IPS-18c (cell line): ENCODE measurements at regions not wholly inside any gene's neighbourhood (a gene's known extent, or its start where the extent isn't known, plus 50 kb on each side); places are given as distances from the start of the nearest gene placed in this dataset.

Experiments used
- H3K4me3 ChIP-seq: 2 replicates; pipeline ENCODE4 v1.7.0; 2013; ENCODE audit warnings: low read depth, mild to moderate bottlenecking, low read length, moderate library complexity; ENCODE audit not compliant: insufficient read depth
- H3K9me3 ChIP-seq: one replicate; pipeline ENCODE4 v1.6.1; 2013; ENCODE audit warnings: mild to moderate bottlenecking, low read length, moderate library complexity; ENCODE audit not compliant: control insufficient read depth, insufficient read depth

GRCh38 chr16:80150978-80151721 lies 389.6 kb upstream of the DYNLRB2 start:
- H3K9me3 ChIP-seq: no peaks in the 10 kb centered on the region

DNA sequence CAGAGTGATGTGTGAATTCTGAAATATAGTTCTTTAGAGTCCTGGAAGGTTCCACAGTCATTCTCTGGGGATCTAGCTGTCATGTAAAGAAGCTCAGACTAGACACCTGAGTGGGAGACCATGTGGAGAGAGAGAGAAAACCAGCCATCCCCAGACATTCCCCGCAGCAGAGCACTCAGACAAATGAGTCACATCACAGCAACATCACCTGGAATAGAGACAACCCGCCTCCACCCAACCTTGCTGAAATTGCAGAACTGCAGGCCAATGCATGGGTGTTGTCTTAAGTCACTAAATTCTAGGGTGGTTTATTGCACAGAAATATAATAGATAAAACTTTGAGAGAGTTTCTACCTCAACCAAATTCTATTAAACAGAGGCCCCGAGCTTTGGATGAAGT lies 392.0 kb upstream of the DYNLRB2 start:
- Histone ChIP-seq H3K9me3 (no peaks in the 10 kb centered on the region), H3K4me3 (no peak overlapping the region)

More at GRCh38 chr16:80150978-80151721, 389.6 kb upstream of the DYNLRB2 start:
- no peak overlapping the region for H3K4me3 ChIP-seq

DNA sequence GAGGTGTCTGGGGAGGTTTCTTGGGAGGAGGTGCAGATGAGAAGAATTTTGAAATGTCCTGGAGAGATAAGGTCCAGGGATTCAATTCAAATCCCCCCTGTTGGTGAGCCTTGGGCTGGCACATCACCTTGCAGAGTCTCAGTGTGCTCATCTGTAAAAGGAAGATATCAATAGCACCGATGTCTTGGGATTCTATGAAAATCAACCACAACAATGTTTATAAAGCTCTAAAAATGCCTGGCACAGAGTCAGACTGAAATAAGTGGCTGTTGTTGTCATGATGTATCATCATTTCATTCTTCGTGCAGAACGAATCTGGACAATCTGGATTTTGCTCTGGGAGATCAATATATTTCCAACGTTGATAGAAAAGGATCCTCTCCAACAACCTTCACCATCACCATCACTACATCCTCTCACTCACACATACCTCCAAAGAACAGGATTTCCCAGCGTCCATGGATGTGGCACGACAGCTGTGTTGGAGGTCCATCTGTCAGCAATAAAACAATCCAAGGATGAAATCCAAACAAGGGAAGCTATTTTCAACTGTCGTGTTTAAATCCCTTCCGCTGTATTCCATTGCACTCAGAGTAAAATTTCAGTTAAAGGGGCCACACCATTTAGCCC lies 393.7 kb upstream of the DYNLRB2 start:
- Histone ChIP-seq H3K4me3 (no peak overlapping the region), H3K9me3 (peaks cover 7% of the 10 kb centered on the region)

- peaks cover 13% of the 10 kb centered on the region for H3K9me3 ChIP-seq
These were observed 396.6 kb upstream of the DYNLRB2 start for GRCh38 chr16:80144191-80144590.

DNA sequence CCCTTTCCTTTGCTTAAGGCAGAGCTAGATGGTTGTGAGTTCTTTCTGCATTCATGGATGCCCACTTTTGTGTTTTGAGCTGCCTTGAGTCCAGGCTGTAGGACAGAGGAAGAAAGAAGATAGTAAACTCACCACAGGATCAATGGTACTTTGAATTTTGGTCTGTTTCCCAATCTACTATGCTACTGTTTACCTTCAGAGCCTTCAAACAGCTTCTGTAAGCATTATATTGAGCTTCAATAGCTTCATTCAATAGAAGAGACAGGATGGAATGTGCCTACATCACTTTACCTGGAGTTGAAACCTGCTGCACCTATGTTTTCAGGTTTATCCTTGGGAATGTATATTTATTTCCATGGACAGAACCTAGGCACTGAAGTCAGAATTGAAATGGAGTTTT lies 397.9 kb upstream of the DYNLRB2 start:
- H3K9me3 ChIP-seq: peaks cover 13% of the 10 kb centered on the region

More at GRCh38 chr16:80144191-80144590, 396.6 kb upstream of the DYNLRB2 start:
- no peak overlapping the region for H3K4me3 ChIP-seq

DNA sequence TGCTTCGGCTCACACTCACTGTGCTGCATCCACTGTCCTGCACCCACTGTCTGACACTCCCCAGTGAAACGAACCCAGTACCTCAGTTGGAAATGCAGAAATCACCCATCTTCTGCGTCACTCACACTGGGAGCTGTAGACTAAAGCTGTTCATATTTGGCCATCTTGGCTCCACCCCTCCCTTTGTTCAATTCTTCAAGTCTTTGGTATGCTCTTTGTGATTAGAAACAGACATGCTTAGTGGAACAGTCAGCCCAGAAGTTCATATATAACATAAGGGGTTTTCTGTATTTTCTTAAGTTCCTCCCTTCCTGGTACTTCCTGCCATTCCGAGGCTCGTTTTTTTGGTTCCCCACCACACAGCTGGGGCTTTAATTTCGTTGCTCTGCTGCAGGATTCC lies 398.5 kb upstream of the DYNLRB2 start:
- Histone ChIP-seq H3K9me3 (peaks cover 13% of the 10 kb centered on the region), H3K4me3 (no peak overlapping the region)

More for the DNA sequence above, 397.9 kb upstream of the DYNLRB2 start:
- H3K4me3 ChIP-seq: no peak overlapping the region

- no peaks in the 10 kb centered on the region for H3K9me3 ChIP-seq
- no peak overlapping the region for H3K4me3 ChIP-seq
These were observed 411.0 kb upstream of the DYNLRB2 start for GRCh38 chr16:80129791-80130190.

DNA sequence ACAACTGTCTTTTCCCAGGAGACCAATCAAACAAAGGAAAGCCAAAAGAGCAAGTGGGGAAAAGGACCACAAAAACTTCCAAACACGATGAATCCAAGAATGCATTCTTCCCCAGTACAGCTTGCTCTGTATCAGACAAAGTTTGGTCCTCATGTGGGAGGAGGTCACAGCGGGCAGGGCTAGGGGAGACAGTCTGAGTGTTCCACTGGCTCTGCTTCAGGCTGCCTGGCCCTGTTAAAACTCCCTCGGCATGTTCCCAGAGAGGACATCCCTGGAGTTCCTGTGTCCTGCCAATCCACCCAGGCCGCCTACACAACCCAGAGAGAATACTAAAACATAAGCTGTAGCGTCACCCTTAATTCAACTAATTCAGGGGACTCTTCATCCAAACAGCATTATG lies 415.1 kb upstream of the DYNLRB2 start:
- no peak overlapping the region for H3K4me3 ChIP-seq
- no peaks in the 10 kb centered on the region for H3K9me3 ChIP-seq

DNA sequence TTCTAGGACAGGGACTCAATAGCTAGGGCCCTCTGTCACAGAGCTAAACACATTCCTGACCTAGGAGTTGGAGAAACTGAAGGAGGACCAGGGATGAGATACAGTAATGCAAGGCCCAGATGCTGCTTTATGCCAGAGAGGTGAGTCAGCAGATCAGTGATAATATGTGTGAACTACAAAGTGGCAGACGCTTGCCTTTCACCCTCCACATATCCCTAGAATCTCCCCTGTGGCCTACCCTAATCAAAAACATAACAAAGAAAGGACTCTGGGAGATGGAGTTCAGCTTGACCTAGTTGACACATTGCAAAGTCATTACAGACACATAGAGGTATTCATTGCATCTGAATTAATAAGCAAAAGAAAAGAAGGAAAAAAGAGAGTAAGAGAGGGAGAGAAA lies 417.6 kb upstream of the DYNLRB2 start:
- Histone ChIP-seq H3K9me3 (no peaks in the 10 kb centered on the region), H3K4me3 (no peak overlapping the region)

GRCh38 chr16:80122115-80122514 lies 418.7 kb upstream of the DYNLRB2 start:
- H3K4me3 ChIP-seq: no peak overlapping the region
- no peaks in the 10 kb centered on the region for H3K9me3 ChIP-seq

- Histone ChIP-seq H3K4me3 (no peak overlapping the region), H3K9me3 (no peaks in the 10 kb centered on the region)
These were observed 419.3 kb upstream of the DYNLRB2 start for GRCh38 chr16:80121522-80121909.

- no peaks in the 10 kb centered on the region for H3K9me3 ChIP-seq
- H3K4me3 ChIP-seq: no peak overlapping the region
These were observed 419.8 kb upstream of the DYNLRB2 start for GRCh38 chr16:80120899-80121521.

DNA sequence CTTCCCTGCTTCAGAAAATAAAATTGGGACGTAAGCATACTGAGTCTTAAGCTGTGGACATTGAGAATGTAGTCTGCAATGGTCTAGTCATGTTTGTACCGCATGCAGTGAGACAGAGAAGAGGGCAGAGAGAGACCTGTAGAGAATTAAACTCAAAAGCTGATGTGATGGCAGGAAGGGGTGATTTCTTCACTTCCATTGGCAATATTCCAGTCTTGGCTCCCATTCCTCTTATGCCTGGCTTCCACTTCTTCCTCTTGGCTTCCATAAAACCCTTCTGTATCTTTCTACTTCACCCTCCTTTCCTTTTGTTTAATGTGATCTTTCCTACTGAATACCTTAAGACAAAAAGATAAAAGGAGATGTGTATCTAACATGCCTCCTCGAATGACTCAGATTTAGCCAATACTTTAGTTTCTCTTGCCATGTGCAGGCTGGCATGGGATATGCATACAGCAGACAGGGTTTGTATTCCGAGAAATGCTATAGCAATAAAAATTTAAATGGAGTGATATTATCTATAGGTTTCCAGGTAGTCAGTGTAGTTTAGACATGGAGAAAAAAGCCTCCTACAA lies 423.1 kb upstream of the DYNLRB2 start:
- no peaks in the 10 kb centered on the region for H3K9me3 ChIP-seq
- H3K4me3 ChIP-seq: no peak overlapping the region

DNA sequence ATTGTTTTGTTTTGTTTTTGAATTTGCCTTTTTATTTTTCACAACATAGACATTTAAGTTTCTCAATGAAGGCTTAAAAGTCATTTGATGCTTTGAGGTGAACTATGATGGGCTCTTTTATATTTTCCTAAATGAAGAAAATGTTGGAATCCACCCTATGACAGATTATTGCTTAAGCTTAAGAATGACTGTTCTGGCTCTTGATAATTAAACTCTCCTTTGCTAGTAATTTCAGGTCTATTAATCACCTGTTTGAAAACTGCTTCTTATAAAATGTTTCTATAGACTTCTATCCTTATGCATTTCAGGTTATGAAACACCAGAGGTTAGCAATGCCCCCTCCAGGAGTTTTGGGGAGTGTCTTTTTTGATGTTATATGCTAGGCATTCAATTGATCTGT lies 424.1 kb upstream of the DYNLRB2 start:
- Histone ChIP-seq H3K4me3 (no peak overlapping the region), H3K9me3 (no peaks in the 10 kb centered on the region)

- Histone ChIP-seq H3K4me3 (no peak overlapping the region), H3K9me3 (no peaks in the 10 kb centered on the region)
These were observed 426.1 kb upstream of the DYNLRB2 start for GRCh38 chr16:80114699-80115098.

DNA sequence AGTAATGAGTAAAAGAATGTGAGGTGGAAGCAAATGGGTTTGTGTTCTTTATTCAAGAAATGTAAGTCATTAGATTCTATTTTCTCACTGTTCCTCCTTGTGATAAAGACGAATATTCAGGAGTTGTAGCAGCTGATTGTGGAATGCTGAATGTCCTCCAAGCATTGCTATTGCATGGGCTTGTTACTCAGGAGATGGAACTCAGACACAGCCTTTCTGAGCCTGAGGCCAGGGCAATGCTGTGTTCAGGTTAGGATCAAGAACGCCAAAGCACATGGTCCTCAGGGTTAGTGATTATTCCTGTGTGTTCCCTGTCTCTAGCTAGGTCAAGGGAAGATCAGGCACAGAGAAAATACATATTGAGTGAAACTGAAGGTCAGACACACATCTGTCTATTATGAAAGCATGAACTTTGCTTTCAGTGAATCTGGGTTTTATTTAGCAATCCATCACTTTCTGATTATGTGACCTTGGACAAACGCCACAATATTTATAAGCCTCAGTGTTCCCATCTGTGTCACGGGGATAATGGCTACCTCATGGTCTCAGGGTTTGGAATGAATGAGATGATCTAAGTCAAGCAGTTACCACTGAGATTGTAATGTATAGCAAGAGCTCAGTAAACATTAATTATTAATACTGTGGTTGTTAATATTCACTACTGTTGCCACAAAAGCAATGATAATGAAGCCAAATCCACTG lies 426.8 kb upstream of the DYNLRB2 start:
- H3K9me3 ChIP-seq: no peaks in the 10 kb centered on the region
- H3K4me3 ChIP-seq: no peak overlapping the region

- H3K9me3 ChIP-seq: no peaks in the 10 kb centered on the region
- H3K4me3 ChIP-seq: no peak overlapping the region
These were observed 431.2 kb upstream of the DYNLRB2 start for GRCh38 chr16:80109581-80109980.
